ENCODE measurements at regions not wholly inside any gene's neighbourhood (a gene's known extent, or its start where the extent isn't known, plus 50 kb on each side); places are given as distances from the start of the nearest gene placed in this dataset.

- H4K8ac ChIP-seq (ENCODE audit: low read depth, low read length): no peak overlapping the region
- H4K91ac ChIP-seq (ENCODE audit: low read depth, low read length, poor library complexity): no peak overlapping the region
- H2BK5ac ChIP-seq (ENCODE audit: low read length): no peak overlapping the region
- H3K4me2 ChIP-seq (ENCODE audit: insufficient read depth, low read length, poor library complexity, severe bottlenecking): no peak overlapping the region
- H3K9me3 ChIP-seq (replicated peaks in 1 of 2; ENCODE audit: control insufficient read depth in 2 of 2, insufficient read depth in 1 of 2, low read depth in 1 of 2, low read length in 2 of 2): no peaks in the 10 kb centered on the region
- H2AK5ac ChIP-seq (ENCODE audit: low read depth, low read length): no peak overlapping the region
- H3K27me3 ChIP-seq (ENCODE audit: control insufficient read depth in 3 of 3, insufficient read depth in 3 of 3, low read depth in 1 of 3, low read length in 3 of 3): no peaks in the 10 kb centered on the region
- H3K27ac ChIP-seq (replicated peaks; ENCODE audit: low read length): no peak overlapping the region
- no peak for DNase-seq (ENCODE audit: low spot score)
- H3K4me1 ChIP-seq (ENCODE audit: control insufficient read depth in 2 of 2, insufficient read depth in 1 of 2, low read depth in 1 of 2, low read length in 2 of 2): peaks cover 0 to 4% of the 10 kb centered on the region in 2 donors
- no peak overlapping the region for H3K9ac ChIP-seq (ENCODE audit: low read depth, low read length, poor library complexity)
- no peak overlapping the region for H2BK12ac ChIP-seq (ENCODE audit: low read length)
- no peak overlapping the region for H3K14ac ChIP-seq (ENCODE audit: low read length)
- H2BK15ac ChIP-seq (ENCODE audit: low read length): no peak overlapping the region
- no peak overlapping the region for H2BK120ac ChIP-seq (ENCODE audit: low read depth, low read length)
- no peak overlapping the region for H3K4ac ChIP-seq (ENCODE audit: low read length)
- H3K4me3 ChIP-seq (ENCODE audit: low read length in 2 of 2): no peak overlapping the region
- no peak overlapping the region for H3K18ac ChIP-seq (ENCODE audit: low read length)
- WGBS, 2 donors (ENCODE audit: extremely low coverage in 2 of 2, insufficient read length in 2 of 2, insufficient replicate concordance in 1 of 2): no CpG with 5 or more reads among the region's 2 CpGs
- no peaks in the 10 kb centered on the region for H3K36me3 ChIP-seq (replicated peaks in 1 of 2; ENCODE audit: control insufficient read depth in 2 of 2, insufficient read depth in 2 of 2, low read length in 2 of 2)
- H3K79me1 ChIP-seq (ENCODE audit: low read depth, low read length): no peaks in the 10 kb centered on the region
- H2AFZ ChIP-seq (ENCODE audit: low read length): peak overlapping the region; percentile 51
- H3K23ac ChIP-seq (ENCODE audit: low read depth, low read length, poor library complexity): no peak overlapping the region
These were observed 203.7 kb upstream of the ZNF385D start for GRCh38 chr3:21954709-21955108.

- Histone ChIP-seq H3K18ac (ENCODE audit: low read length) (no peak overlapping the region), H3K14ac (ENCODE audit: low read length) (no peak overlapping the region), H3K4me2 (ENCODE audit: insufficient read depth, low read length, poor library complexity, severe bottlenecking) (no peak overlapping the region), H2BK12ac (ENCODE audit: low read length) (no peak overlapping the region), H3K36me3 (replicated peaks in 1 of 2; ENCODE audit: control insufficient read depth in 2 of 2, insufficient read depth in 2 of 2, low read length in 2 of 2) (no peaks in the 10 kb centered on the region), H3K27me3 (ENCODE audit: control insufficient read depth in 3 of 3, insufficient read depth in 3 of 3, low read depth in 1 of 3, low read length in 3 of 3) (no peaks in the 10 kb centered on the region), H4K91ac (ENCODE audit: low read depth, low read length, poor library complexity) (no peak overlapping the region), H2BK5ac (ENCODE audit: low read length) (no peak overlapping the region), H2AFZ (ENCODE audit: low read length) (no peak overlapping the region), H2AK5ac (ENCODE audit: low read depth, low read length) (no peak overlapping the region), H3K23ac (ENCODE audit: low read depth, low read length, poor library complexity) (no peak overlapping the region), H3K9me3 (replicated peaks in 1 of 2; ENCODE audit: control insufficient read depth in 2 of 2, insufficient read depth in 1 of 2, low read depth in 1 of 2, low read length in 2 of 2) (no peaks in the 10 kb centered on the region), H3K4me1 (ENCODE audit: control insufficient read depth in 2 of 2, insufficient read depth in 1 of 2, low read depth in 1 of 2, low read length in 2 of 2) (peaks cover 0 to 4% of the 10 kb centered on the region in 2 donors), H2BK120ac (ENCODE audit: low read depth, low read length) (no peak overlapping the region), H3K4me3 (ENCODE audit: low read length in 2 of 2) (no peak overlapping the region), H3K9ac (ENCODE audit: low read depth, low read length, poor library complexity) (no peak overlapping the region), H3K4ac (ENCODE audit: low read length) (no peak overlapping the region), H4K8ac (ENCODE audit: low read depth, low read length) (no peak overlapping the region), H3K27ac (replicated peaks; ENCODE audit: low read length) (no peak overlapping the region), H3K79me1 (ENCODE audit: low read depth, low read length) (no peaks in the 10 kb centered on the region), H2BK15ac (ENCODE audit: low read length) (no peak overlapping the region)
- no CpG with 5 or more reads among the region's 2 CpGs for WGBS, 2 donors (ENCODE audit: extremely low coverage in 2 of 2, insufficient read length in 2 of 2, insufficient replicate concordance in 1 of 2)
- no peak for DNase-seq (ENCODE audit: low spot score)
These were observed 204.4 kb upstream of the ZNF385D start for GRCh38 chr3:21955406-21955805.

- Histone ChIP-seq H2AFZ (ENCODE audit: low read length) (no peak overlapping the region), H2AK5ac (ENCODE audit: low read depth, low read length) (no peak overlapping the region), H4K8ac (ENCODE audit: low read depth, low read length) (no peak overlapping the region), H3K4ac (ENCODE audit: low read length) (no peak overlapping the region), H3K23ac (ENCODE audit: low read depth, low read length, poor library complexity) (no peak overlapping the region), H3K79me1 (ENCODE audit: low read depth, low read length) (no peaks in the 10 kb centered on the region), H3K27ac (replicated peaks; ENCODE audit: low read length) (no peak overlapping the region), H4K91ac (ENCODE audit: low read depth, low read length, poor library complexity) (no peak overlapping the region), H3K4me2 (ENCODE audit: insufficient read depth, low read length, poor library complexity, severe bottlenecking) (no peak overlapping the region), H3K36me3 (replicated peaks in 1 of 2; ENCODE audit: control insufficient read depth in 2 of 2, insufficient read depth in 2 of 2, low read length in 2 of 2) (no peaks in the 10 kb centered on the region), H3K9ac (ENCODE audit: low read depth, low read length, poor library complexity) (no peak overlapping the region), H2BK12ac (ENCODE audit: low read length) (no peak overlapping the region), H3K27me3 (ENCODE audit: control insufficient read depth in 3 of 3, insufficient read depth in 3 of 3, low read depth in 1 of 3, low read length in 3 of 3) (no peaks in the 10 kb centered on the region), H3K4me3 (ENCODE audit: low read length in 2 of 2) (no peak overlapping the region), H3K9me3 (replicated peaks in 1 of 2; ENCODE audit: control insufficient read depth in 2 of 2, insufficient read depth in 1 of 2, low read depth in 1 of 2, low read length in 2 of 2) (no peaks in the 10 kb centered on the region), H3K4me1 (ENCODE audit: control insufficient read depth in 2 of 2, insufficient read depth in 1 of 2, low read depth in 1 of 2, low read length in 2 of 2) (no peaks in the 10 kb centered on the region), H3K14ac (ENCODE audit: low read length) (no peak overlapping the region), H3K18ac (ENCODE audit: low read length) (no peak overlapping the region), H2BK120ac (ENCODE audit: low read depth, low read length) (no peak overlapping the region), H2BK15ac (ENCODE audit: low read length) (no peak overlapping the region), H2BK5ac (ENCODE audit: low read length) (no peak overlapping the region)
- no peak for DNase-seq (ENCODE audit: low spot score)
- WGBS, 2 donors (ENCODE audit: extremely low coverage in 2 of 2, insufficient read length in 2 of 2, insufficient replicate concordance in 1 of 2): no CpG with 5 or more reads among the region's 1 CpG
These were observed 209.0 kb upstream of the ZNF385D start for GRCh38 chr3:21960033-21960432.

- H3K4me3 ChIP-seq (ENCODE audit: low read length in 2 of 2): no peak overlapping the region
- no peaks in the 10 kb centered on the region for H3K36me3 ChIP-seq (replicated peaks in 1 of 2; ENCODE audit: control insufficient read depth in 2 of 2, insufficient read depth in 2 of 2, low read length in 2 of 2)
- no peak overlapping the region for H2BK12ac ChIP-seq (ENCODE audit: low read length)
- H3K4me1 ChIP-seq (ENCODE audit: control insufficient read depth in 2 of 2, insufficient read depth in 1 of 2, low read depth in 1 of 2, low read length in 2 of 2): no peaks in the 10 kb centered on the region
- no peak overlapping the region for H3K9ac ChIP-seq (ENCODE audit: low read depth, low read length, poor library complexity)
- no CpG with 5 or more reads among the region's 1 CpG for WGBS, 2 donors (ENCODE audit: extremely low coverage in 2 of 2, insufficient read length in 2 of 2, insufficient replicate concordance in 1 of 2)
- H2BK15ac ChIP-seq (ENCODE audit: low read length): no peak overlapping the region
- no peak overlapping the region for H3K18ac ChIP-seq (ENCODE audit: low read length)
- H3K27ac ChIP-seq (replicated peaks; ENCODE audit: low read length): no peak overlapping the region
- H2AK5ac ChIP-seq (ENCODE audit: low read depth, low read length): no peak overlapping the region
- H2AFZ ChIP-seq (ENCODE audit: low read length): no peak overlapping the region
- no peaks in the 10 kb centered on the region for H3K27me3 ChIP-seq (ENCODE audit: control insufficient read depth in 3 of 3, insufficient read depth in 3 of 3, low read depth in 1 of 3, low read length in 3 of 3)
- no peak overlapping the region for H3K23ac ChIP-seq (ENCODE audit: low read depth, low read length, poor library complexity)
- no peak overlapping the region for H3K14ac ChIP-seq (ENCODE audit: low read length)
- H3K79me1 ChIP-seq (ENCODE audit: low read depth, low read length): no peaks in the 10 kb centered on the region
- no peak for DNase-seq (ENCODE audit: low spot score)
- H2BK120ac ChIP-seq (ENCODE audit: low read depth, low read length): no peak overlapping the region
- no peak overlapping the region for H4K8ac ChIP-seq (ENCODE audit: low read depth, low read length)
- H4K91ac ChIP-seq (ENCODE audit: low read depth, low read length, poor library complexity): no peak overlapping the region
- H3K4ac ChIP-seq (ENCODE audit: low read length): no peak overlapping the region
- H2BK5ac ChIP-seq (ENCODE audit: low read length): no peak overlapping the region
- no peaks in the 10 kb centered on the region for H3K9me3 ChIP-seq (replicated peaks in 1 of 2; ENCODE audit: control insufficient read depth in 2 of 2, insufficient read depth in 1 of 2, low read depth in 1 of 2, low read length in 2 of 2)
- no peak overlapping the region for H3K4me2 ChIP-seq (ENCODE audit: insufficient read depth, low read length, poor library complexity, severe bottlenecking)
These were observed 211.4 kb upstream of the ZNF385D start for GRCh38 chr3:21962456-21962855.
